ENCODE measurements at regions not wholly inside any gene's neighbourhood (a gene's known extent, or its start where the extent isn't known, plus 50 kb on each side); places are given as distances from the start of the nearest gene placed in this dataset.

GRCh38 chr4:24145591-24145990 lies 255.7 kb upstream of the PPARGC1A start:
- BruUV-seq (replicated peaks) = no TSS peak
- intact Hi-C loops (cut with micrococcal nuclease; ENCODE audit: unreplicated experiment) = no loop called here
- Histone ChIP-seq H4K20me1 (ENCODE audit: insufficient read depth, low read length) (no peaks in the 10 kb centered on the region), H3K9me2 (ENCODE audit: insufficient read depth, low read length) (no peaks in the 10 kb centered on the region), H3K36me3 (ENCODE audit: insufficient read depth, low read length) (no peaks in the 10 kb centered on the region), H3K9me3 (ENCODE audit: low read length) (no peaks in the 10 kb centered on the region), H2AFZ (ENCODE audit: low read length) (no peak overlapping the region), H3K4me3 (ENCODE audit: low read depth, low read length, poor library complexity, severe bottlenecking) (no peak overlapping the region), H3K27ac (ENCODE audit: low read depth, low read length, poor library complexity, severe bottlenecking) (no peak overlapping the region), H3K4me1 (ENCODE audit: insufficient read depth, low read length, poor library complexity, severe bottlenecking) (no peaks in the 10 kb centered on the region), H3K79me2 (ENCODE audit: insufficient read depth, low read depth, low read length) (no peaks in the 10 kb centered on the region), H3K4me2 (ENCODE audit: low read length) (no peak overlapping the region)
- no peak for TF ChIP-seq CTCF (conservative IDR thresholded peaks at IDR 0.05; ENCODE audit: low read length)
- TF ChIP-seq EZH2phosphoT487 (IDR thresholded peaks at IDR 0.05; ENCODE audit: borderline replicate concordance, low read depth, low read length) = no peak
- ChIA-PET CTCF (ENCODE audit: unreplicated experiment) (no interaction called here), POLR2A (no interaction called here)
- DNase-seq (ENCODE audit: low spot score) = no peak

GRCh38 chr4:24144381-24144780 lies 254.5 kb upstream of the PPARGC1A start:
- H2AFZ ChIP-seq (ENCODE audit: low read length) = no peak overlapping the region
- no peak for DNase-seq (ENCODE audit: low spot score)
- no peaks in the 10 kb centered on the region for H3K36me3 ChIP-seq (ENCODE audit: insufficient read depth, low read length)
- CTCF ChIA-PET (ENCODE audit: unreplicated experiment) = no interaction called here
- no peak overlapping the region for H3K27ac ChIP-seq (ENCODE audit: low read depth, low read length, poor library complexity, severe bottlenecking)
- no peaks in the 10 kb centered on the region for H3K9me2 ChIP-seq (ENCODE audit: insufficient read depth, low read length)
- no peak overlapping the region for H3K4me2 ChIP-seq (ENCODE audit: low read length)
- POLR2A ChIA-PET = interaction anchor here (0.5 to 0.8 kb wide), 2 partner anchors 31 to 41 kb away, joined by 3 to 4 read pairs; no protein-coding TSS in a partner anchor
- H3K79me2 ChIP-seq (ENCODE audit: insufficient read depth, low read depth, low read length) = no peaks in the 10 kb centered on the region
- no TSS peak for BruUV-seq (replicated peaks)
- TF ChIP-seq EZH2phosphoT487 (IDR thresholded peaks at IDR 0.05; ENCODE audit: borderline replicate concordance, low read depth, low read length) = no peak
- TF ChIP-seq CTCF (conservative IDR thresholded peaks at IDR 0.05; ENCODE audit: low read length) = no peak
- H3K9me3 ChIP-seq (ENCODE audit: low read length) = no peaks in the 10 kb centered on the region
- H3K4me3 ChIP-seq (ENCODE audit: low read depth, low read length, poor library complexity, severe bottlenecking) = no peak overlapping the region
- no peaks in the 10 kb centered on the region for H4K20me1 ChIP-seq (ENCODE audit: insufficient read depth, low read length)
- H3K4me1 ChIP-seq (ENCODE audit: insufficient read depth, low read length, poor library complexity, severe bottlenecking) = no peaks in the 10 kb centered on the region
- intact Hi-C loops (cut with micrococcal nuclease; ENCODE audit: unreplicated experiment) = no loop called here

- no TSS peak for BruUV-seq (replicated peaks)
- Histone ChIP-seq H3K27ac (ENCODE audit: low read depth, low read length, poor library complexity, severe bottlenecking) (no peak overlapping the region), H3K9me3 (ENCODE audit: low read length) (no peaks in the 10 kb centered on the region), H3K4me1 (ENCODE audit: insufficient read depth, low read length, poor library complexity, severe bottlenecking) (no peaks in the 10 kb centered on the region), H3K79me2 (ENCODE audit: insufficient read depth, low read depth, low read length) (no peaks in the 10 kb centered on the region), H3K36me3 (ENCODE audit: insufficient read depth, low read length) (no peaks in the 10 kb centered on the region), H2AFZ (ENCODE audit: low read length) (no peak overlapping the region), H3K4me2 (ENCODE audit: low read length) (no peak overlapping the region), H3K9me2 (ENCODE audit: insufficient read depth, low read length) (no peaks in the 10 kb centered on the region), H3K4me3 (ENCODE audit: low read depth, low read length, poor library complexity, severe bottlenecking) (no peak overlapping the region), H4K20me1 (ENCODE audit: insufficient read depth, low read length) (no peaks in the 10 kb centered on the region)
- TF ChIP-seq EZH2phosphoT487 (IDR thresholded peaks at IDR 0.05; ENCODE audit: borderline replicate concordance, low read depth, low read length) = no peak
- TF ChIP-seq CTCF (conservative IDR thresholded peaks at IDR 0.05; ENCODE audit: low read length) = no peak
- POLR2A ChIA-PET = interaction anchor here (0.5 to 1.1 kb wide), 4 partner anchors 9 to 40 kb away, joined by 3 to 4 read pairs (median 3); no protein-coding TSS in a partner anchor
- CTCF ChIA-PET (ENCODE audit: unreplicated experiment) = no interaction called here
- DNase-seq (ENCODE audit: low spot score) = no peak
- intact Hi-C loops (cut with micrococcal nuclease; ENCODE audit: unreplicated experiment) = no loop called here
Observed at GRCh38 chr4:24143741-24144140, 253.9 kb upstream of the PPARGC1A start.
